DND-41 (cell line): ENCODE measurements at regions not wholly inside any gene's neighbourhood (a gene's known extent, or its start where the extent isn't known, plus 50 kb on each side); places are given as distances from the start of the nearest gene placed in this dataset.

Source experiments
- CTCF ChIP-seq: IDR thresholded peaks from 2 replicates; pipeline ENCODE4 v1.5.1; 2012; ENCODE audit warnings: borderline replicate concordance, low read length, moderate library complexity, mild to moderate bottlenecking; ENCODE audit not compliant: poor library complexity, severe bottlenecking; ENCODE audit errors: extremely low read depth
- EZH2 ChIP-seq: IDR thresholded peaks from 3 replicates; pipeline ENCODE4 v1.6.1; 2012; ENCODE audit warnings: borderline replicate concordance, low read depth, mild to moderate bottlenecking, moderate library complexity, low read length, inconsistent platforms; ENCODE audit not compliant: severe bottlenecking

- TF ChIP-seq CTCF, result no peak
- no peak for TF ChIP-seq EZH2
Measured at GRCh38 chr11:23749762-23750430, 747.0 kb upstream of the LUZP2 start.
